ENCODE measurements at regions not wholly inside any gene's neighbourhood (a gene's known extent, or its start where the extent isn't known, plus 50 kb on each side); places are given as distances from the start of the nearest gene placed in this dataset.

GRCh38 chr18:29780816-29781215, 1261.7 kb downstream of the DSC3 start:
- no peak for TF ChIP-seq CTCF (IDR thresholded peaks at IDR 0.05)
- DNase-seq (ENCODE audit: low spot score), result no peak
- no peak overlapping the region for H3K27ac ChIP-seq
- H3K4me3 ChIP-seq, result no peak overlapping the region

- no peak for DNase-seq (ENCODE audit: low spot score)
- TF ChIP-seq CTCF (IDR thresholded peaks at IDR 0.05), result no peak
- Histone ChIP-seq H3K27ac (no peak overlapping the region), H3K4me3 (no peak overlapping the region)
Measured at GRCh38 chr18:29779096-29779495, 1263.4 kb downstream of the DSC3 start.

- Histone ChIP-seq H3K27ac (no peak overlapping the region), H3K4me3 (no peak overlapping the region)
- DNase-seq (ENCODE audit: low spot score), result no peak
- no peak for TF ChIP-seq CTCF (IDR thresholded peaks at IDR 0.05)
Measured at GRCh38 chr18:29753379-29753778, 1289.2 kb downstream of the DSC3 start.

GRCh38 chr18:29749704-29750103, 1292.8 kb downstream of the DSC3 start:
- no peak for DNase-seq (ENCODE audit: low spot score)
- no peak for TF ChIP-seq CTCF (IDR thresholded peaks at IDR 0.05)
- Histone ChIP-seq H3K4me3 (no peak overlapping the region), H3K27ac (no peak overlapping the region)

GRCh38 chr18:29741461-29741860, 1301.1 kb downstream of the DSC3 start:
- TF ChIP-seq CTCF (IDR thresholded peaks at IDR 0.05), result no peak
- no peak overlapping the region for H3K27ac ChIP-seq
- H3K4me3 ChIP-seq, result no peak overlapping the region
- DNase-seq (ENCODE audit: low spot score), result no peak

- DNase-seq (ENCODE audit: low spot score), result no peak
- no peak for TF ChIP-seq CTCF (IDR thresholded peaks at IDR 0.05)
Measured at GRCh38 chr18:29737620-29738019, 1304.9 kb downstream of the DSC3 start.

GRCh38 chr18:29737190-29737589, 1305.4 kb downstream of the DSC3 start:
- no peak for TF ChIP-seq CTCF (IDR thresholded peaks at IDR 0.05)
- no peak for DNase-seq (ENCODE audit: low spot score)
- Histone ChIP-seq H3K4me3 (no peak overlapping the region), H3K27ac (no peak overlapping the region)

More at GRCh38 chr18:29737620-29738019, 1304.9 kb downstream of the DSC3 start:
- Histone ChIP-seq H3K27ac (no peak overlapping the region), H3K4me3 (no peak overlapping the region)
